ENCODE measurements at regions not wholly inside any gene's neighbourhood (a gene's known extent, or its start where the extent isn't known, plus 50 kb on each side); places are given as distances from the start of the nearest gene placed in this dataset.

DNA sequence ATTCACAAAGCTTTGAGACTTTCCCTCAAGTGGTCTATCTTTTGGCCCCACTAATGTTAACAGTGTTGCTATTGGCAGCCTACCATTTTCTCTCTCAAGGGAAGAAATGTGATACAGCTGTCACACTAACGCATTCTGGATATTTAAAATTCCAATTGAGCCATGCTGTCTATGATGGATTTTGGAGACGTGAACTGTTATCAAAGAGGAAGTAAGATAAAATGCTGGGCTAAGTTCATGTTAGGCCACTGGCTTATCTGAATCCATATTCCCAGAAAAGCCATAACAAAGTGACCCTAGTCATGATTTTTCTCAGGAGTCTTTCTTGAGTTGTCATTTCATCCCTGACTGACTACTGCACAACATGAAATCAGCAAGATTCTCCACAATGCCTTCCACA, 200.2 kb downstream of the PHLDA1 start (continued):
- TF ChIP-seq ZMIZ1 (IDR thresholded peaks at IDR 0.05; ENCODE audit: low read depth in 2 of 2, low read length in 2 of 2) (no peak), RBBP5 (IDR thresholded peaks at IDR 0.05; ENCODE audit: borderline replicate concordance, insufficient read depth, low read length, poor library complexity, severe bottlenecking) (no peak), WHSC1 (IDR thresholded peaks at IDR 0.05; ENCODE audit: low read length) (no peak), ZBTB49 (CRISPR knock-in tag; IDR thresholded peaks at IDR 0.05; ENCODE audit: borderline replicate concordance) (no peak), YY1 (IDR thresholded peaks at IDR 0.05; ENCODE audit: borderline replicate concordance in 1 of 3, control insufficient read depth in 1 of 3, extremely low read depth in 1 of 3, insufficient read depth in 3 of 3, insufficient read length in 1 of 3, insufficient replicate concordance in 2 of 3, low read depth in 1 of 3, low read length in 2 of 3) (no peak), ZNF644 (tag; IDR thresholded peaks at IDR 0.05; ENCODE audit: low read depth) (no peak), PRPF4 (IDR thresholded peaks at IDR 0.05; ENCODE audit: insufficient read depth, low read depth, low read length, poor library complexity, severe bottlenecking) (no peak), RAD51 (IDR thresholded peaks at IDR 0.05; ENCODE audit: borderline replicate concordance, low read depth) (no peak), NCOR1 (IDR thresholded peaks at IDR 0.05) (peak; percentile 35; the same call in 1 of the 2 replicates), THRAP3 (IDR thresholded peaks at IDR 0.05; ENCODE audit: borderline replicate concordance) (no peak), CBFA2T3 (IDR thresholded peaks at IDR 0.05) (0 out of 2 replicates have a peak, but pooled peaks have one; percentile 9), HNRNPK (IDR thresholded peaks at IDR 0.05; ENCODE audit: low read depth, low read length, poor library complexity, severe bottlenecking) (no peak), KAT8 (IDR thresholded peaks at IDR 0.05; ENCODE audit: low read depth) (no peak), ZNF655 (CRISPR knock-in tag; IDR thresholded peaks at IDR 0.05) (no peak), TAF1 (IDR thresholded peaks at IDR 0.05; ENCODE audit: control insufficient read depth, extremely low read depth, insufficient read depth, low read length, severe bottlenecking) (no peak)
- TF ChIP-seq, protein P1, sequence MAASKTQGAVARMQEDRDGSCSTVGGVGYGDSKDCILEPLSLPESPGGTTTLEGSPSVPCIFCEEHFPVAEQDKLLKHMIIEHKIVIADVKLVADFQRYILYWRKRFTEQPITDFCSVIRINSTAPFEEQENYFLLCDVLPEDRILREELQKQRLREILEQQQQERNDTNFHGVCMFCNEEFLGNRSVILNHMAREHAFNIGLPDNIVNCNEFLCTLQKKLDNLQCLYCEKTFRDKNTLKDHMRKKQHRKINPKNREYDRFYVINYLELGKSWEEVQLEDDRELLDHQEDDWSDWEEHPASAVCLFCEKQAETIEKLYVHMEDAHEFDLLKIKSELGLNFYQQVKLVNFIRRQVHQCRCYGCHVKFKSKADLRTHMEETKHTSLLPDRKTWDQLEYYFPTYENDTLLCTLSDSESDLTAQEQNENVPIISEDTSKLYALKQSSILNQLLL (CRISPR knock-in tag; IDR thresholded peaks at IDR 0.05; ENCODE audit: borderline replicate concordance): no peak
